ENCODE measurements at regions not wholly inside any gene's neighbourhood (a gene's known extent, or its start where the extent isn't known, plus 50 kb on each side); places are given as distances from the start of the nearest gene placed in this dataset.
A peak's percentile ranks its signal among the peaks of the same experiment; 100 is the strongest.

DNA sequence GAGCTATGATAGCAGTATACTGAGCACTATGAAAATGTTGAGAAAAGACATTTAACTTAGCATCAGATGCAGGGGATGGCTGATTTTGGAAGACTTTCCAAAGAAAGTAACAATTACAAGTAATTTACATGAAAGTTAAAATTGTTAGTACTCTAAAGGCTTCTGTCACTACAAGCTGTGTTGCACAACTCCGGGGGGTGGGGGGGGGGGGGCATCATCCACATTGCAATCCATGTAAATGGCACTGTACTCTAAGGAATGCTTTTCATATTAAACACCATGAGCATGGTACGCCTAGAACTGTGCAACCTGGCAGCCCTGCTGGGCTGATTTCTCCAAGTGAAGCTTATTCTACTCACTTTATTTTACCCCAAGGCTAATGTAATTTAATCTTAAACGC lies 363.4 kb downstream of the TMA16 start:
- TF ChIP-seq, protein P1, sequence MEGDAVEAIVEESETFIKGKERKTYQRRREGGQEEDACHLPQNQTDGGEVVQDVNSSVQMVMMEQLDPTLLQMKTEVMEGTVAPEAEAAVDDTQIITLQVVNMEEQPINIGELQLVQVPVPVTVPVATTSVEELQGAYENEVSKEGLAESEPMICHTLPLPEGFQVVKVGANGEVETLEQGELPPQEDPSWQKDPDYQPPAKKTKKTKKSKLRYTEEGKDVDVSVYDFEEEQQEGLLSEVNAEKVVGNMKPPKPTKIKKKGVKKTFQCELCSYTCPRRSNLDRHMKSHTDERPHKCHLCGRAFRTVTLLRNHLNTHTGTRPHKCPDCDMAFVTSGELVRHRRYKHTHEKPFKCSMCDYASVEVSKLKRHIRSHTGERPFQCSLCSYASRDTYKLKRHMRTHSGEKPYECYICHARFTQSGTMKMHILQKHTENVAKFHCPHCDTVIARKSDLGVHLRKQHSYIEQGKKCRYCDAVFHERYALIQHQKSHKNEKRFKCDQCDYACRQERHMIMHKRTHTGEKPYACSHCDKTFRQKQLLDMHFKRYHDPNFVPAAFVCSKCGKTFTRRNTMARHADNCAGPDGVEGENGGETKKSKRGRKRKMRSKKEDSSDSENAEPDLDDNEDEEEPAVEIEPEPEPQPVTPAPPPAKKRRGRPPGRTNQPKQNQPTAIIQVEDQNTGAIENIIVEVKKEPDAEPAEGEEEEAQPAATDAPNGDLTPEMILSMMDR (conservative IDR thresholded peaks at IDR 0.05; ENCODE audit: control insufficient read depth, insufficient read depth, low read depth, low read length): no peak

DNA sequence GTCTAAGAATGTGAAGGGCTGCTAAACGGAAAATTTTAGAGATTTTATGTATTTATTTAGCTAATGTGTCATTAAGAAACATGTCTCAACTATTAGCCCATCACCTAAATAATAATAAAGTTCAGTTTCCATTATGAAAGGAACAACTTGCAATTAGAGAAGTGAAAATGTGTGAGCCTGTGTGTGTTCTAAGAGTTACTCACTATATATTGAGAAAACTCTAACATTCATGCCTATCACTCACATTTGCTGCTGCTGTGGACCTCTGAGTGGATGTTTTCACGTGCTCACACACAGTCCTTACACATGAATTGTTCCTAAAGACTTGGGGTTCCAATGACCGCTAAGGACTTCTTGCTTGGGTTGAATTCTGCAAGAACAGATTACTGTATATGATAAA lies 364.0 kb downstream of the TMA16 start:
- no peak for DNase-seq (ENCODE audit: low read depth)
- TF ChIP-seq, protein P1 (conservative IDR thresholded peaks at IDR 0.05; ENCODE audit: control insufficient read depth, insufficient read depth, low read depth, low read length): no peak
- no peak overlapping the region for H3K4me3 ChIP-seq (ENCODE audit: control insufficient read depth, low read depth, low read length)

More for the DNA sequence above, 363.4 kb downstream of the TMA16 start:
- no peak overlapping the region for H3K4me3 ChIP-seq (ENCODE audit: control insufficient read depth, low read depth, low read length)
- no peak for DNase-seq (ENCODE audit: low read depth)

DNA sequence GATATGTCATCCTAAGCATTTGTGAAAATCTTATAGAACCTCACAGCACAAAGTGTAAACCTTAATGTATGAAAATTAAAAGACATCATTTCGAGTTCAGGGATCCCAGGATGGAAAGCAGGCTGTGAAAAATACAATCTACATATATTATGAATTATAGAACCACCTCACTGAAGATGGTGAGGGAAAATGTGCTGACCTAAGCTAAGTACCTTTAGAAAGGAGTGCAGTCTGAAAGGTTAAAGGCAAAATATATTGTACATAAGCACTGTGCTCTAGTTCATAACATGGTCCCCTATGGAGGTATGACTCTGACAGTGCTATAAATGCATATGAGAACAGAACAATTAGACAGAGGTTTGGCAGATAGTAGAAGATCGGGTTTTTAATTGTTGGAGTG lies 368.6 kb downstream of the TMA16 start:
- no peak overlapping the region for H3K4me3 ChIP-seq (ENCODE audit: control insufficient read depth, low read depth, low read length)
- TF ChIP-seq, protein P1 (conservative IDR thresholded peaks at IDR 0.05; ENCODE audit: control insufficient read depth, insufficient read depth, low read depth, low read length): no peak
- no peak for DNase-seq (ENCODE audit: low read depth)

DNA sequence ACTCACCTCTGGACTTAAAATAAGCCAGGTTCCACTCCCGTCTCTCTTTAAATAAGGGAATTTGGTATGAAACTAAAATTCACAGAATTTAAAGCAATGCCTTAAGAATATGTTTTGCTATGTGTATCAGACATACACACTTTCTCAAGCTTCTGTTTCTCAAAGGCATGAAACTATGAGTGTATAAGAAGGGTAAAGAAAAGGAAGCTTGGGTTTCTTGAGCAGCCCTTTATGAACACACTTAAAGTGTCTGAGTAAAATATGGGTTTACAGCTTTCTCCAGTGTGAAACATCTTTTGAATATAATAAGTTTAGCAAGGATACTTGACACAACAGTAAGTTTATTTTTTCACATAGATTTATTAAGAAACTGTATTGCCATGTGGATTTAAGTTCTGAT lies 370.5 kb downstream of the TMA16 start:
- no peak for DNase-seq (ENCODE audit: low read depth)
- H3K4me3 ChIP-seq (ENCODE audit: control insufficient read depth, low read depth, low read length): no peak overlapping the region
- TF ChIP-seq, protein P1 (conservative IDR thresholded peaks at IDR 0.05; ENCODE audit: control insufficient read depth, insufficient read depth, low read depth, low read length): no peak

DNA sequence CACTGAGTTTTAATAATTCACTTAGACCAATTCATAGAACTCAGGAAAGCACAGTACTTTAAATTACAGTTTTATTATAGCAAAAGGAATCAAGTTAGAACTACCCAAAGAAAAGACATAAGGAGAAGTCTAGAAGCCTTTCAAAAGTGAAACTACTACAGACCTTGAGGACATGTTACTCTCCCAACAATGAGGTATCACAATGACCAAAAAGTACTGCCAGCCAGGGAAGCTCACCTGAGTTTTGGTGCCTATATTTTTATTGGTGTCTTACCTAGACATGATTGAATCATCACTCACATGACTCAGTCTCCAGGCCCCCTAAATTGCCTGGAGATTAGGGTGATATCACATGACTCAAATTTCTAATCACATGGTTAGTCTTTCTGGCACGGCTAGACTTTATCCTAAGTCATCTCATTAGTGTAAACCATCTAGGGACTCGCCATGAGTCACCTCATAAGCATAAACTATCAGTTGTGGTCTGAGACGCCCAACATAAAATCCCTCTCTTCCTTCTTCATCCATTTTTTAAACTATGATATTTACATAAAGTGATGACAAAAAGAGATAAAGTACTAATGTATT lies 372.3 kb downstream of the TMA16 start:
- no peak overlapping the region for H3K4me3 ChIP-seq (ENCODE audit: control insufficient read depth, low read depth, low read length)
- TF ChIP-seq, protein P1 (conservative IDR thresholded peaks at IDR 0.05; ENCODE audit: control insufficient read depth, insufficient read depth, low read depth, low read length): no peak
- DNase-seq (ENCODE audit: low read depth): peak; percentile 79

DNA sequence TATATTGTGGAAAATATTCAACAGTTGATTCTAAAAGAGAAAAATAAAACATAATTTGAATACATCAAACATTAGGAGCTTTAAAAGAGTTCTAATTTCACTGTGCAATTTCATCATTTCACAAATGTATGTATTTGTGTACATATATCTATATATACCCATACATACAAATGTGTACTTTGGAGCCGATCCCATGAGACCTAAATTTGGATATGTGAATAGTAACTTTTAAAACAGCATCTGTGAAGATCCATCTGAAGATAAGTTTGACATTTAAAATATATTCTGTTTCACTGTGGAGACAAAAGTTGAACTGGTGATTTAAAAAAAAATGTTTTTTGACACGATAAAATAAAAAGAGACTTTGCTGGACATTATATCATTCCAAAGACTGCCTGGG lies 374.0 kb downstream of the TMA16 start:
- no peak for DNase-seq (ENCODE audit: low read depth)
- no peak overlapping the region for H3K4me3 ChIP-seq (ENCODE audit: control insufficient read depth, low read depth, low read length)
- TF ChIP-seq, protein P1 (conservative IDR thresholded peaks at IDR 0.05; ENCODE audit: control insufficient read depth, insufficient read depth, low read depth, low read length): no peak

DNA sequence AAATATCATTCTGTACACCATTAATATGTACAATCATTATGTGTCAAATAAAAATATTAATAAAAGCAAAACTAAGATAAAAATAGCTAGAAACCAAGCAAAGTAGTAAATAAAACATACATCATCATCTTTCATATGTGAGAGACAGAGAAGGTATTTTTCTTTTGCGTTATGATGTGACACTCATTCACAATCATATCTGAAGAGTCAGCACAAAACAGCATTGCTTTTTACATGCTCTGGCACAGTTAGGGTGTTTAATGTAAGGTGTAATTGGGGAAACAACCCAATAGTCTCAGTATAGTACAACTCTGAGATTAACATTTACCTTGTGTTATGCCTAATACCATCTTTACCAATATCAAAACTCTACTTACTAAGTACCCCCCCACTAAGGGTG lies 376.6 kb downstream of the TMA16 start:
- TF ChIP-seq, protein P1 (conservative IDR thresholded peaks at IDR 0.05; ENCODE audit: control insufficient read depth, insufficient read depth, low read depth, low read length): no peak
- no peak overlapping the region for H3K4me3 ChIP-seq (ENCODE audit: control insufficient read depth, low read depth, low read length)
- DNase-seq (ENCODE audit: low read depth): no peak

Measured in fibroblast of mammary gland (primary cell).